ENCODE measurements at regions not wholly inside any gene's neighbourhood (a gene's known extent, or its start where the extent isn't known, plus 50 kb on each side); places are given as distances from the start of the nearest gene placed in this dataset.

GRCh38 chr14:82244791-82245190 is 711.1 kb upstream of the SEL1L start:
- no peak for TF ChIP-seq CTCF (IDR thresholded peaks at IDR 0.05; ENCODE audit: borderline replicate concordance, extremely low read depth, low read length, poor library complexity, severe bottlenecking)
- TF ChIP-seq EZH2 (IDR thresholded peaks at IDR 0.05; ENCODE audit: borderline replicate concordance, low read depth, low read length, severe bottlenecking): no peak

Data from DND-41 (cell line).